ENCODE measurements at regions not wholly inside any gene's neighbourhood (a gene's known extent, or its start where the extent isn't known, plus 50 kb on each side); places are given as distances from the start of the nearest gene placed in this dataset.

GRCh38 chr14:62102349-62102725 lies 340.1 kb downstream of the SNAPC1 start:
- TF ChIP-seq, protein P1, sequence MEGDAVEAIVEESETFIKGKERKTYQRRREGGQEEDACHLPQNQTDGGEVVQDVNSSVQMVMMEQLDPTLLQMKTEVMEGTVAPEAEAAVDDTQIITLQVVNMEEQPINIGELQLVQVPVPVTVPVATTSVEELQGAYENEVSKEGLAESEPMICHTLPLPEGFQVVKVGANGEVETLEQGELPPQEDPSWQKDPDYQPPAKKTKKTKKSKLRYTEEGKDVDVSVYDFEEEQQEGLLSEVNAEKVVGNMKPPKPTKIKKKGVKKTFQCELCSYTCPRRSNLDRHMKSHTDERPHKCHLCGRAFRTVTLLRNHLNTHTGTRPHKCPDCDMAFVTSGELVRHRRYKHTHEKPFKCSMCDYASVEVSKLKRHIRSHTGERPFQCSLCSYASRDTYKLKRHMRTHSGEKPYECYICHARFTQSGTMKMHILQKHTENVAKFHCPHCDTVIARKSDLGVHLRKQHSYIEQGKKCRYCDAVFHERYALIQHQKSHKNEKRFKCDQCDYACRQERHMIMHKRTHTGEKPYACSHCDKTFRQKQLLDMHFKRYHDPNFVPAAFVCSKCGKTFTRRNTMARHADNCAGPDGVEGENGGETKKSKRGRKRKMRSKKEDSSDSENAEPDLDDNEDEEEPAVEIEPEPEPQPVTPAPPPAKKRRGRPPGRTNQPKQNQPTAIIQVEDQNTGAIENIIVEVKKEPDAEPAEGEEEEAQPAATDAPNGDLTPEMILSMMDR (IDR thresholded peaks at IDR 0.05), result no peak
- TF ChIP-seq POLR2A (IDR thresholded peaks at IDR 0.05) (no peak), EP300 (IDR thresholded peaks at IDR 0.05) (no peak)
